OCI-LY7 (cell line): ENCODE measurements at regions not wholly inside any gene's neighbourhood (a gene's known extent, or its start where the extent isn't known, plus 50 kb on each side); places are given as distances from the start of the nearest gene placed in this dataset.
A peak's percentile ranks its signal among the peaks of the same experiment; 100 is the strongest.

Source experiments
- BruUV-seq: library from RNA; stranded (reverse); fragments of 400-500 nt; replicated peaks from 2 replicates; lab custom pipeline; 2021; lab: Mats Ljungman, UMichigan
- CTCF ChIA-PET: fragments of 300-600 bp; sonication (Branson Sonifier 250); formaldehyde crosslinking; loops from one replicate; lab custom pipeline; 2022; ENCODE audit warnings: antibody characterized with exemption; ENCODE audit not compliant: unreplicated experiment; lab: Charles Lee
- POLR2A ChIA-PET: fragments of 300-600 bp; sonication (Branson Sonifier 250); formaldehyde crosslinking; loops from one replicate; lab custom pipeline; 2022; ENCODE audit warnings: antibody characterized with exemption; lab: Charles Lee
- DNase-seq: peaks from one replicate; pipeline ENCODE4 v3.0.0-alpha.2; 2015; ENCODE audit warnings: low spot score
- H2AFZ ChIP-seq: fragments of 200-600 bp; sonication (generic), shearing (Covaris generic); 2 replicates; pipeline ENCODE4 v1.6.1; 2014; ENCODE audit warnings: mild to moderate bottlenecking, antibody characterized with exemption, low read length, moderate library complexity
- H3K27ac ChIP-seq: fragments of 200-600 bp; sonication (generic); 2 replicates; pipeline ENCODE4 v1.5.1; 2014; ENCODE audit warnings: mixed run types, low read depth, mild to moderate bottlenecking, moderate library complexity, low read length, inconsistent platforms; ENCODE audit not compliant: poor library complexity, severe bottlenecking
- H3K36me3 ChIP-seq: fragments of 200-600 bp; sonication (generic); 2 replicates; pipeline ENCODE4 v1.6.1; 2014; ENCODE audit warnings: mild to moderate bottlenecking, antibody characterized with exemption, low read length, moderate library complexity, mixed read lengths; ENCODE audit not compliant: insufficient read depth
- H3K4me1 ChIP-seq: fragments of 200-600 bp; sonication (generic); 2 replicates; pipeline ENCODE4 v1.5.1; 2014; ENCODE audit warnings: mild to moderate bottlenecking, low read length; ENCODE audit not compliant: insufficient read depth, poor library complexity, severe bottlenecking
- H3K4me2 ChIP-seq: fragments of 200-600 bp; sonication (generic); 2 replicates; pipeline ENCODE4 v1.6.1; 2014; ENCODE audit warnings: mild to moderate bottlenecking, low read length
- H3K4me3 ChIP-seq: fragments of 200-600 bp; sonication (generic); 2 replicates; pipeline ENCODE4 v1.5.1; 2014; ENCODE audit warnings: mild to moderate bottlenecking, low read depth, low read length; ENCODE audit not compliant: poor library complexity, severe bottlenecking
- H3K79me2 ChIP-seq: fragments of 200-600 bp; sonication (generic); 2 replicates; pipeline ENCODE4 v1.6.1; 2016; ENCODE audit warnings: low read depth, mild to moderate bottlenecking, low read length, moderate library complexity, mixed read lengths; ENCODE audit not compliant: insufficient read depth
- H3K9me2 ChIP-seq: fragments of 200-600 bp; sonication (generic); 2 replicates; pipeline ENCODE4 v1.6.1; 2016; ENCODE audit warnings: mild to moderate bottlenecking, low read length, mixed read lengths; ENCODE audit not compliant: insufficient read depth
- H3K9me3 ChIP-seq: fragments of 200-600 bp; sonication (generic); 2 replicates; pipeline ENCODE4 v1.6.1; 2014; ENCODE audit warnings: mild to moderate bottlenecking, mixed run types, low read length, mixed read lengths
- H4K20me1 ChIP-seq: fragments of 200-600 bp; sonication (generic); 2 replicates; pipeline ENCODE4 v1.6.1; 2014; ENCODE audit warnings: mild to moderate bottlenecking, antibody characterized with exemption, low read length, moderate library complexity, mixed read lengths; ENCODE audit not compliant: insufficient read depth
- EZH2phosphoT487 ChIP-seq: fragments of 200-600 bp; sonication (generic); IDR thresholded peaks from 2 replicates; pipeline ENCODE4 v1.6.1; 2018; ENCODE audit warnings: low read depth, borderline replicate concordance, mild to moderate bottlenecking, mixed run types, antibody characterized with exemption, low read length, moderate library complexity, mixed read lengths
- intact Hi-C: fragments of 100-400 bp; cut with micrococcal nuclease; formaldehyde crosslinking; loops from one replicate; pipeline ENCODE4 v1.10.0; 2022; ENCODE audit not compliant: unreplicated experiment
- TF ChIP-seq, protein P1 (sequence below): fragments of 200-600 bp; sonication (generic); conservative IDR thresholded peaks from 2 replicates; pipeline ENCODE4 v1.5.1; 2014; ENCODE audit warnings: mild to moderate bottlenecking, antibody characterized with exemption, low read length, moderate library complexity, mixed read lengths

DNA sequence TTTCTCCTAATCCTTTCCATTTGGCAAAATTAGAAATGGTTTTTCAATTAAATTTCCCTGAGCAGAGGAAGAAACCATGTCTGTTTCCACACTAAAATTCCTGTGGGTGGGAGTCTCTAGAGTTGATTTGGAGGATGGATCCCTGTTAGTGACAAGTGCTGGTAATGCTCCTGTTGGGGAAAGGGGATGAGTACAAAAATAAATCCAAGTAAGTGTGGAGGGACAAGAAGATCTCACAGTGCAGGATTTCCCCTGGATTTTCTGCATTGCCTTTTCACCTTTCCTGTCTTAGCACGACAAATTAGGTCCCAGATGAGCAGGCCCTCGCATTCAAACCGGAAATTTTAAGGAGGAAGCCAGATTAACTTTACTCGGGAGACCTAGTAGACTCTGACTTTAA lies 107.5 kb downstream of the DAD1 start:
- peak overlapping the region; percentile 53 for H3K4me3 ChIP-seq
- H2AFZ ChIP-seq: peak overlapping the region; percentile 68
- CTCF ChIA-PET: interaction anchor here (1.5 to 2.3 kb wide), 2 partner anchors 22 to 50 kb away, joined by 4 to 5 read pairs; no protein-coding TSS in a partner anchor
- peak overlapping the region; percentile 82 for H3K4me2 ChIP-seq
- H3K27ac ChIP-seq: peak overlapping the region; percentile 81
- intact Hi-C loops: no loop called here
- no TSS peak for BruUV-seq
- DNase-seq: no peak
- TF ChIP-seq, protein P1, sequence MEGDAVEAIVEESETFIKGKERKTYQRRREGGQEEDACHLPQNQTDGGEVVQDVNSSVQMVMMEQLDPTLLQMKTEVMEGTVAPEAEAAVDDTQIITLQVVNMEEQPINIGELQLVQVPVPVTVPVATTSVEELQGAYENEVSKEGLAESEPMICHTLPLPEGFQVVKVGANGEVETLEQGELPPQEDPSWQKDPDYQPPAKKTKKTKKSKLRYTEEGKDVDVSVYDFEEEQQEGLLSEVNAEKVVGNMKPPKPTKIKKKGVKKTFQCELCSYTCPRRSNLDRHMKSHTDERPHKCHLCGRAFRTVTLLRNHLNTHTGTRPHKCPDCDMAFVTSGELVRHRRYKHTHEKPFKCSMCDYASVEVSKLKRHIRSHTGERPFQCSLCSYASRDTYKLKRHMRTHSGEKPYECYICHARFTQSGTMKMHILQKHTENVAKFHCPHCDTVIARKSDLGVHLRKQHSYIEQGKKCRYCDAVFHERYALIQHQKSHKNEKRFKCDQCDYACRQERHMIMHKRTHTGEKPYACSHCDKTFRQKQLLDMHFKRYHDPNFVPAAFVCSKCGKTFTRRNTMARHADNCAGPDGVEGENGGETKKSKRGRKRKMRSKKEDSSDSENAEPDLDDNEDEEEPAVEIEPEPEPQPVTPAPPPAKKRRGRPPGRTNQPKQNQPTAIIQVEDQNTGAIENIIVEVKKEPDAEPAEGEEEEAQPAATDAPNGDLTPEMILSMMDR: no peak
- TF ChIP-seq EZH2phosphoT487: no peak
- POLR2A ChIA-PET: interaction anchor here (0.6 to 8.2 kb wide), 13 partner anchors 11 to 815 kb away, joined by 3 to 55 read pairs (median 6); no protein-coding TSS in a partner anchor
- H3K9me3 ChIP-seq: no peaks in the 10 kb centered on the region
- H4K20me1 ChIP-seq: no peaks in the 10 kb centered on the region
- peaks cover 100% of the 10 kb centered on the region for H3K4me1 ChIP-seq
- H3K79me2 ChIP-seq: peaks cover 5% of the 10 kb centered on the region; the same call in 1 of the 2 replicates
- H3K9me2 ChIP-seq: no peaks in the 10 kb centered on the region
- no peaks in the 10 kb centered on the region for H3K36me3 ChIP-seq

DNA sequence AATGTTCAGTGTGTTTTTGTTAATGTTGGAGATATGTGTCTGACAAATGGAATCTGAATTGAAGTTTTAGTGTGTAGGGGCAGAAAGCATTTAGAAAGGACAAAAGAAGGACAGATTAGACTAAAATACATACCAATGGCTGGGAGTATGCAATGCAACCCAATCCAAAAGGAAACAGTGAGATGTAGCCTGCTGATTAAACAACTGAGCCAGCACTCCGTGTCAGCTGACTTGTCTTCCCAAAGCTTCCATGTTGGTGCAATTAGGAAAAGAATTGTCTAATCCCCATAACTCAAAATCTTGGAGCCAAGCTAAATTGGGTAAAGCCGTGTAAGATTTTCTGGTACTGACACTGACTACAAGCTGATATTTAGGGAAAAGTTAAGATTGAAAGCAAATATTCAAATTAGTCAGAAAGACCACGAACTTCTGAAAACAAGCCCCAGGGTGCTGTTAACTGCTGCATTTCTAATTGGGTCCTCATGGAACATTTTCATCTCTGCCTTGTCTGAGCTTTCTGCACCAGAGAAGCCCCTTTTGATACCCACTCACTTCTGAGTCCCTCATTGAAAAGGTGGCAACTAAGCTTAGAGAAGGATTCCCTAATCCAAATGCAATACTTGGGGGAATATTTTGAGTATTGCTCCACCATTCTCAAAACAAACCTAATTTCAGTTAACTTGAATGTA lies 109.1 kb downstream of the DAD1 start:
- Histone ChIP-seq H4K20me1 (no peaks in the 10 kb centered on the region), H2AFZ (peak overlapping the region; percentile 68), H3K9me3 (no peaks in the 10 kb centered on the region), H3K4me1 (peaks cover 100% of the 10 kb centered on the region), H3K4me3 (peak overlapping the region; percentile 53), H3K27ac (peak overlapping the region; percentile 81), H3K9me2 (no peaks in the 10 kb centered on the region), H3K4me2 (peak overlapping the region; percentile 82), H3K79me2 (peaks cover 5% of the 10 kb centered on the region; the same call in 1 of the 2 replicates), H3K36me3 (no peaks in the 10 kb centered on the region)
- TF ChIP-seq EZH2phosphoT487: no peak
- TF ChIP-seq, protein P1: no peak
- no TSS peak for BruUV-seq
- POLR2A ChIA-PET: interaction anchor here (0.6 to 8.2 kb wide), 20 partner anchors 8 to 380 kb away, joined by 3 to 55 read pairs (median 4); no protein-coding TSS in a partner anchor
- DNase-seq: no peak
- CTCF ChIA-PET: interaction anchor here (0.8 to 2.4 kb wide), 5 partner anchors 9 to 89 kb away, joined by 3 to 8 read pairs (median 4); no protein-coding TSS in a partner anchor
- intact Hi-C loops: loop anchor here (10.0 kb wide), 2 partner anchors 175 to 195 kb away; no protein-coding TSS in a partner anchor
